ENCODE measurements at regions not wholly inside any gene's neighbourhood (a gene's known extent, or its start where the extent isn't known, plus 50 kb on each side); places are given as distances from the start of the nearest gene placed in this dataset.
A peak's percentile ranks its signal among the peaks of the same experiment; 100 is the strongest.

DNA sequence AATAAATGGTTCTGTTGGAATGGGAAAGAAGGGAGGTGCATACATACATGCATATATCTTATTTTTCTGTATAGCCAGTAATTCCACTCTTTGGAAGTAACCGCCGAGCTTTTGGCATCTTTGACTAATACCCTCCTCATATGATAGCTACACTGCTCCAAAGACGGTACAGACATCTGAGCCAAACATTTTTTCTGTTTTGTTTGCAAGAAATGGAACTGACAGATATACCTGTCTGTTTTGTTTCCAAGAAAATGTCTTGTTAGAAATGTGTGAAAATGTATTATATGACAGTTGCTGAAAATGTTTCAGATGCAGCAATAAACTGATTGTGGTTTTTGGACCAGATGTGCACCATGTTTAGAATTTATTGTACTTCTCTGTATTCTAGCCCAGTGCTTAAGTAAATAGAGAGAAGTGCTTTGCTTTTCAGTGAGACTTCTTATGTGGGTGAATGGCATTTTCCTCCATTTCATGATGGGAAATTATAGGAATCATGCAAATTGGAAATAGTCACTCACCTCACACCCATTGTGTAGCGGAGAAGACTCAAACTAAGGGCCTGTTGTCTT, 396.9 kb downstream of the KCNRG start:
- Histone ChIP-seq H3K27me3 (no peaks in the 10 kb centered on the region), H3K36me3 (no peaks in the 10 kb centered on the region), H3K4me3 (no peak overlapping the region), H3K4me1 (peaks cover 6 to 35% (median 29%) of the 10 kb centered on the region in 4 donors), H3K27ac (replicated peaks in 1 of 4) (peak overlapping the region in 1 of 4 donors; percentile 40), H3K9me3 (no peaks in the 10 kb centered on the region)
- DNase-seq (ENCODE audit: extremely low spot score) = no peak
- TF ChIP-seq POLR2AphosphoS5 (IDR thresholded peaks at IDR 0.05) (no peak), EP300 (IDR thresholded peaks at IDR 0.05) (no peak), POLR2A (IDR thresholded peaks at IDR 0.05; ENCODE audit: low read depth) (no peak)
- TF ChIP-seq, protein P1, sequence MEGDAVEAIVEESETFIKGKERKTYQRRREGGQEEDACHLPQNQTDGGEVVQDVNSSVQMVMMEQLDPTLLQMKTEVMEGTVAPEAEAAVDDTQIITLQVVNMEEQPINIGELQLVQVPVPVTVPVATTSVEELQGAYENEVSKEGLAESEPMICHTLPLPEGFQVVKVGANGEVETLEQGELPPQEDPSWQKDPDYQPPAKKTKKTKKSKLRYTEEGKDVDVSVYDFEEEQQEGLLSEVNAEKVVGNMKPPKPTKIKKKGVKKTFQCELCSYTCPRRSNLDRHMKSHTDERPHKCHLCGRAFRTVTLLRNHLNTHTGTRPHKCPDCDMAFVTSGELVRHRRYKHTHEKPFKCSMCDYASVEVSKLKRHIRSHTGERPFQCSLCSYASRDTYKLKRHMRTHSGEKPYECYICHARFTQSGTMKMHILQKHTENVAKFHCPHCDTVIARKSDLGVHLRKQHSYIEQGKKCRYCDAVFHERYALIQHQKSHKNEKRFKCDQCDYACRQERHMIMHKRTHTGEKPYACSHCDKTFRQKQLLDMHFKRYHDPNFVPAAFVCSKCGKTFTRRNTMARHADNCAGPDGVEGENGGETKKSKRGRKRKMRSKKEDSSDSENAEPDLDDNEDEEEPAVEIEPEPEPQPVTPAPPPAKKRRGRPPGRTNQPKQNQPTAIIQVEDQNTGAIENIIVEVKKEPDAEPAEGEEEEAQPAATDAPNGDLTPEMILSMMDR (IDR thresholded peaks at IDR 0.05) = no peak
- WGBS = 62% methylated on average over 4 of the region's 4 CpGs
- intact Hi-C loops (cut with DNase I) = no loop called here

DNA sequence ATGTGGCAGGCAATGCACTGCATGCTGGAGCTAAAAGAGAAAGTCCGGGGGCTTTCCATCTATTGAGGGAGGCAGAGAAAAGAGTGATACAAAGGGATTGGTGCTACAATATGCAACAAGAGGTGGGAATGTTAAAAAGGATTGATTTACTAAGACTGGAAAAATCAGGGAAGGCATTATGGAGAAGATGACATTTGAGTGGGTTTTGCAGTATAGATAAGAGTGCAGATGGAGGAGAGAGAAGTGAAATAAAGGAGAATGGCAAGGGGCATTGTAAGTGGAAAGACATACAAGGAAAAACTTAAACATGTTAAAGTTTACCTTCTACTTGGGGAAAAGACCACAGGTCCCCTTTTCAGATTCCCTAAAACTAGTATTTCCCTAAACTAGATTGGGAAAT, 399.4 kb downstream of the KCNRG start:
- Histone ChIP-seq H3K9me3 (no peaks in the 10 kb centered on the region), H3K4me3 (no peak overlapping the region), H3K4me1 (peaks cover 13 to 43% (median 35%) of the 10 kb centered on the region in 4 donors), H3K27ac (replicated peaks in 1 of 4) (no peak overlapping the region), H3K36me3 (no peaks in the 10 kb centered on the region), H3K27me3 (no peaks in the 10 kb centered on the region)
- TF ChIP-seq, protein P1 (IDR thresholded peaks at IDR 0.05) = no peak
- TF ChIP-seq EP300 (IDR thresholded peaks at IDR 0.05) = no peak
- no peak for TF ChIP-seq POLR2A (IDR thresholded peaks at IDR 0.05; ENCODE audit: low read depth)
- no peak for TF ChIP-seq POLR2AphosphoS5 (IDR thresholded peaks at IDR 0.05)
- intact Hi-C loops (cut with DNase I) = no loop called here
- DNase-seq (ENCODE audit: extremely low spot score) = no peak
- WGBS = 96% methylated on average over 1 of the region's 1 CpG

DNA sequence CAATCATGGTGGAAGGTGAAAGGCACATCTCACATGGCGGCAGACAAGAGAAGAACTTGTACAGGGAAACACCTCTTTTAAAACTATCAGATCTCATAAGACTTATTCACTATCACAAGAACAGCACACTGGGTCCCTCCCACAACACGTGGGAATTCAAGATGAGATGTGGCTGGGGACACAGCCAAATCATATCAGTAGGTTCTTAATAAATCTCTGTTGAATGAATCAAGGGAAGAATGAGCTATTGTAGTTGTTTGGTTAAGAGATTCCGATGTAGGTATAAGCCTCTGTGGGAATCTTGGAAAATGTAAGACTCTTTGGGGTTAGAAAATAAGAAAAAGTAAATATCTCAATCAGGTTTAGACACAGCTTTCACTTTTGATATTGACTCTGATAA, 400.2 kb downstream of the KCNRG start:
- intact Hi-C loops (cut with DNase I) = no loop called here
- Histone ChIP-seq H3K9me3 (no peaks in the 10 kb centered on the region), H3K27me3 (no peaks in the 10 kb centered on the region), H3K4me3 (no peak overlapping the region), H3K36me3 (no peaks in the 10 kb centered on the region), H3K4me1 (peaks cover 21 to 50% (median 42%) of the 10 kb centered on the region in 4 donors), H3K27ac (replicated peaks in 1 of 4) (no peak overlapping the region)
- WGBS = 75% methylated on average over 3 of the region's 3 CpGs
- no peak for DNase-seq (ENCODE audit: extremely low spot score)
- TF ChIP-seq POLR2AphosphoS5 (IDR thresholded peaks at IDR 0.05) = no peak
- TF ChIP-seq EP300 (IDR thresholded peaks at IDR 0.05) = no peak
- TF ChIP-seq POLR2A (IDR thresholded peaks at IDR 0.05; ENCODE audit: low read depth) = no peak
- TF ChIP-seq, protein P1 (IDR thresholded peaks at IDR 0.05) = no peak

DNA sequence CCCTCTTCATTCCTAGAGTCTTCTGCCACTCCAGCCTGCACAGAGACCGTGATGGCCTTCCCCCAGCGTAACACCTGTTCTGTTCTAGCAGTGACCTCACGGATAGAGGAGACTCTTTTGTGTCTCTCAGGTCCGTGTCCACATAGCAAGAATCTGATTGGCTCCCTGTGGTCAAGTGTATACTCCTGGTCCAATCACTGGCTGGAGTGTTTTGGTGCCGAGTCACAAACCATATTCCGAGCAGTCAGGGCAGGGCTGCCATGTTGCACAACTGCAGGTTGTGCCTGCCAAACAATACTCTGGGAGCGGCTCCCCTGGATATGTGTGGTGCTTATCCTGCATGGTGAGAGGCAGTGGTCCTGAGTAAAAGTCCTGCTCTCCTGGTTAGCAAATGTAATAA, 402.4 kb downstream of the KCNRG start:
- DNase-seq (ENCODE audit: extremely low spot score) = no peak
- WGBS = 95% methylated on average over 6 of the region's 7 CpGs
- TF ChIP-seq, protein P1 (IDR thresholded peaks at IDR 0.05) = no peak
- no peak for TF ChIP-seq POLR2A (IDR thresholded peaks at IDR 0.05; ENCODE audit: low read depth)
- no peak for TF ChIP-seq POLR2AphosphoS5 (IDR thresholded peaks at IDR 0.05)
- no peak for TF ChIP-seq EP300 (IDR thresholded peaks at IDR 0.05)
- Histone ChIP-seq H3K4me1 (peaks cover 36 to 51% (median 44%) of the 10 kb centered on the region in 4 donors), H3K36me3 (no peaks in the 10 kb centered on the region), H3K27ac (replicated peaks in 1 of 4) (no peak overlapping the region), H3K9me3 (no peaks in the 10 kb centered on the region), H3K4me3 (no peak overlapping the region), H3K27me3 (no peaks in the 10 kb centered on the region)
- intact Hi-C loops (cut with DNase I) = no loop called here

Measured in esophagus muscularis mucosa (tissue), 4 donors.